RWPE1 (cell line): ENCODE measurements at regions not wholly inside any gene's neighbourhood (a gene's known extent, or its start where the extent isn't known, plus 50 kb on each side); places are given as distances from the start of the nearest gene placed in this dataset.

Experiments used
- CTCF ChIA-PET: fragments of 350-600 bp; sonication (Branson Sonifier 250); formaldehyde crosslinking; extraction: SDS; loops from one replicate; lab custom pipeline; 2021; lab: Yijun Ruan, JAX
- POLR2A ChIA-PET: fragments of 400-600 bp; formaldehyde crosslinking; extraction: SDS; loops from one replicate; lab custom pipeline; 2020; ENCODE audit warnings: antibody characterized with exemption; ENCODE audit not compliant: low non-redundant PET; lab: Yijun Ruan, JAX
- DNase-seq: peaks from one replicate; pipeline ENCODE4 v3.0.0; 2012; ENCODE audit warnings: low spot score
- H3K27ac ChIP-seq: fragments of 450-650 bp; 2 replicates; pipeline ENCODE4 v1.5.1; 2017
- TF ChIP-seq, protein P1 (sequence below): fragments of 450-650 bp; conservative IDR thresholded peaks from 2 replicates; pipeline ENCODE4 v1.5.1; 2017; ENCODE audit warnings: low read depth, mild to moderate bottlenecking

DNA sequence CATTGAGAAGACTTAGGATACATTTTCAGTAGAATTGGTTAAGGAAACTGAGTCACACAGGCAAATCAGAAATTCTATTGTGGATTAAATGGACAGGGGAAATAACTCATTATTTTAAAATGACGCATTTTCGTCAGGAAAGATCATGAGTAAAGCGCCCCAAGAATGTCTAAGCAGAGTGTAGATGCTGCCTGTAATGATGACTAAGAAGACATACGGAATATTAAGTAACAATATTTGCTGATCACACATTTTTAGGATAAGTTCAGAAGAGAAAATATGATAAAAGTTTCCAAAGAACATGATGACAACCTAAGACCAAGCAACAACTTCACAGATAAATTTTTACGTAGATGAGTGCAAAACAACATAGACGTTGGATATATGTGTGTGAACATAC, 596.3 kb upstream of the TENM3 start:
- POLR2A ChIA-PET, result no interaction called here
- DNase-seq, result peak; percentile 13
- TF ChIP-seq, protein P1, sequence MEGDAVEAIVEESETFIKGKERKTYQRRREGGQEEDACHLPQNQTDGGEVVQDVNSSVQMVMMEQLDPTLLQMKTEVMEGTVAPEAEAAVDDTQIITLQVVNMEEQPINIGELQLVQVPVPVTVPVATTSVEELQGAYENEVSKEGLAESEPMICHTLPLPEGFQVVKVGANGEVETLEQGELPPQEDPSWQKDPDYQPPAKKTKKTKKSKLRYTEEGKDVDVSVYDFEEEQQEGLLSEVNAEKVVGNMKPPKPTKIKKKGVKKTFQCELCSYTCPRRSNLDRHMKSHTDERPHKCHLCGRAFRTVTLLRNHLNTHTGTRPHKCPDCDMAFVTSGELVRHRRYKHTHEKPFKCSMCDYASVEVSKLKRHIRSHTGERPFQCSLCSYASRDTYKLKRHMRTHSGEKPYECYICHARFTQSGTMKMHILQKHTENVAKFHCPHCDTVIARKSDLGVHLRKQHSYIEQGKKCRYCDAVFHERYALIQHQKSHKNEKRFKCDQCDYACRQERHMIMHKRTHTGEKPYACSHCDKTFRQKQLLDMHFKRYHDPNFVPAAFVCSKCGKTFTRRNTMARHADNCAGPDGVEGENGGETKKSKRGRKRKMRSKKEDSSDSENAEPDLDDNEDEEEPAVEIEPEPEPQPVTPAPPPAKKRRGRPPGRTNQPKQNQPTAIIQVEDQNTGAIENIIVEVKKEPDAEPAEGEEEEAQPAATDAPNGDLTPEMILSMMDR, result no peak

DNA sequence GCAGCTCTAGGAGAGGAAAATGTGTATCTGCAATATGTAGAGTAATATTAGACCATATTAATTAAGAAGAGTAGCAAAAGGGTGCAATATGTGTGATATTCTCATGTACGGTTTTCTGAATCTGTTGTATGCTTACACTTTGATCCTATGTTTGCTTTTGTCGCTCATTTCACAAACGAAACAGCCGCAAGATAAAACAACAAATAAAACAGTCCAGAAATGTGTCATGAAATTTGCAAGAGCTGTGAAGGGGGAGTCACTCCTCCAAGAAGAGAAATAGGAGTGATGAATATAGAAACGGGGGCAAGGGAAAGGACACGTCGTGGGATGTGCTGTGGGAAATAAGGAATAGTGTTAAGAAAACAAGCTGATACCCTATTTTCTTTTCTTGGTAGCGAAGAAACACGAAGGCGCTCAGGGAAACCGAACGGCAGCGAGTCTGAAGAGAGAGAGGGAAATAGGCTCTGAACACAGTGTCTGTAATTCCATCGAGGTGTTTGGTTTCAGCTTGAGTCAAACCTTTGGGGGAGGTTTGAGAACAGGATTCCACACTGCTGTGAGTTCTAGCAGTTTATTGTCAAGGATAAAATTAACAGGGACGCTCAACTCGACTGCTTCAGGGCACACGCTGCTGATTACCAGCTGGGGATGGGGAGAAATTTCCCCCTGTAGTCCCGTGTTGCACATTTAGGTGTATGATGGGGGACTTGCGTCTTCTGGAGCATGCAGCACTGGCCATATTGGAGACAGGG, 595.6 kb upstream of the TENM3 start:
- TF ChIP-seq, protein P1, result no peak
- no peak for DNase-seq
- POLR2A ChIA-PET, result no interaction called here
- CTCF ChIA-PET, result no interaction called here
- H3K27ac ChIP-seq, result no peak overlapping the region

More for the DNA sequence above, 596.3 kb upstream of the TENM3 start:
- H3K27ac ChIP-seq, result no peak overlapping the region
- CTCF ChIA-PET, result no interaction called here

DNA sequence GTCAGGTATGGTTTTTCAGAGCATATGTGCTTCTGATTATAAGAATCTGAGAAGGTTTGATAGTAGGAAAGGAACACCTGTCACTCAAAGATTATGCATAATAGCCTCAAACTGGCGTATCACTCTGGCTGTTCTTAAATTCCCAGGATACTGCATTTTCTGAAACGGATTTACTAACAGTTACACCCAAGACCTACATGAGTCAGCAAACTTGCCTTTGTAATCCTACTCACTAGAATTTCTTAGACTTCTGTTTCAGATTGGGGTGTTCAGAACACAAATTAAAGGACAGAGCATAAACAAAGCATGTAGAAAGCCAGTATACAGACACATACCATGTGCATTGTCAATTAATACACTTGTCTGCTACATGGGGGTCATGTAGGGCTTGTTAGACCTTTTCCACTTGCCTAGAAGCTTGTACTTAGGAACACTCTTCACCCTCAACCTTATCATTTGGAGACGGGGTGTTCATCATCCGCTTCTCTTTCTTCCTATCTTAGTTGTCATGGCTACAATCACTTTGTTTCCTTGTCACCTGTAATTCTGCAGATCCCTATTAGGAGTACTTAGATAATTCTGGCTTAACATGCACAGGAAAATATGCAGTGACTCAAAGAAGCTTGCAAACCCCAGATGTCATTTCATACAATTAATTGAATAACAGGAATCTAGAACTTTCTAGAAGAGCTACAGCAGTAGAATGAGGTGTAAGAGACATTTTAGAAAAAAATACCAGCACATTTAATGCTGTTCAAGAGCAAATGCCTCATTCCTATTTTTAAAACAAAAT, 593.0 kb upstream of the TENM3 start:
- TF ChIP-seq, protein P1, result no peak
- CTCF ChIA-PET, result interaction anchor here (0.5 to 0.6 kb wide), 2 partner anchors 10 to 1539 kb away, joined by 3 read pairs; no protein-coding TSS in a partner anchor

DNA sequence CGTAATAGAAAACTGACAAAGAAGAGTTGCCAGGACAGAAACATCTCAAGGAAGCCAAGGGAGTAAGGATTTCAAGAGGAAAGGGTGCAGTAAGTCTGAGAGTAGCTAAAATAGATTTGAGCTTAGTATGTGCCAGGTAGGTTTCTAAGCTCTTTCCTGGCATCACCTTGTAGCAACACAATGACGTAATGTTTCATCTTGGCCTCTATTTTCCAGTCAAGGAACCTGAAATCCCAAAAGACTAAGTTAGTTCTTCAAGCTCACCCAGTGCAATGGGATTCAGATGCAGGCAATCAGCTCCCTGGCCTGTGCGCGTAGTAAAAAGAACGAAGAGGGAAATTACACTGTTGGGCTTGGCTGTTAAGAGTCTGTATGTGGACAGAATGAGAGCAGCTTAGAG, 586.5 kb upstream of the TENM3 start:
- ChIA-PET POLR2A (no interaction called here), CTCF (no interaction called here)
- no peak overlapping the region for H3K27ac ChIP-seq
- DNase-seq, result no peak
- TF ChIP-seq, protein P1, result no peak

More for the DNA sequence above, 593.0 kb upstream of the TENM3 start:
- POLR2A ChIA-PET, result no interaction called here
- no peak overlapping the region for H3K27ac ChIP-seq
- no peak for DNase-seq

DNA sequence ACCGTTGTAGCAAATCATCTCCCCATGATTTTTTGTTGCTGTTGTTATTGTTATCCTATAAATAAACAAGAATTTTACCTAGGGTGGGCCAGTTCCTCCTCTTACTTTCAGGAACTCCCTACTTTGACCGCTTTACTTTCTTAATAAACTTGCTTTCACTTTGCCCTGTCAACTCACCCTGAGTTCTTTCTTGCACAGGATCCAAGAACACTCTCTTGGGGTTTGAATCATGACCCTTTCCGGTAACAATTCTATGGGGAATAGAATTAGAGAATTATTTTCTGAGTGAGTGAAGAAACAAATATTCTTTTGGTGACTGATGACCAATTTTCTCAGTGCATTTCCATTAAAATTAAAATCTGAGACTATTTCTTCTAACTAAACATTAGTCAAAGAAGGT, 584.0 kb upstream of the TENM3 start:
- DNase-seq, result no peak
- H3K27ac ChIP-seq, result no peak overlapping the region
- ChIA-PET CTCF (no interaction called here), POLR2A (no interaction called here)
- TF ChIP-seq, protein P1, result no peak

DNA sequence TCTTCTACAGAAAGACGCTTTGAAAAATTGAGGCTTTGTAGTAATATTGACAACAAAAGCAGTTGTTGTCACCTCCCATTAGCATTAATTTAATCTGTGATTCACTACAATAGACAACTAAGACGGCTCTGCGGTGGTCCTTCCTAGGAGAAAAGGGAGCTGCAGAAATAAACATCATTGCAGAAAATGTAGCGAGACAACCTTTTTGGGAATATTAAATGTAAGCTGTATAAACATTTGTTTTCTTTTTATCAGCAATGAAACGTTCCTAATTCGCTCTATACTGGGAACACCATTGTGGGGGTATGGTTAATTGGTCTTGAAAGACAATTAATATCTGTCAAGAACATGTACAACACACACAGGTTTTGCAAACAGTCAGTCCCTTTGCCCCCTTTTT, 583.3 kb upstream of the TENM3 start:
- POLR2A ChIA-PET, result no interaction called here
- TF ChIP-seq, protein P1, result no peak
- CTCF ChIA-PET, result no interaction called here
- DNase-seq, result no peak
- no peak overlapping the region for H3K27ac ChIP-seq
